ENCODE measurements at regions not wholly inside any gene's neighbourhood (a gene's known extent, or its start where the extent isn't known, plus 50 kb on each side); places are given as distances from the start of the nearest gene placed in this dataset.

DNA sequence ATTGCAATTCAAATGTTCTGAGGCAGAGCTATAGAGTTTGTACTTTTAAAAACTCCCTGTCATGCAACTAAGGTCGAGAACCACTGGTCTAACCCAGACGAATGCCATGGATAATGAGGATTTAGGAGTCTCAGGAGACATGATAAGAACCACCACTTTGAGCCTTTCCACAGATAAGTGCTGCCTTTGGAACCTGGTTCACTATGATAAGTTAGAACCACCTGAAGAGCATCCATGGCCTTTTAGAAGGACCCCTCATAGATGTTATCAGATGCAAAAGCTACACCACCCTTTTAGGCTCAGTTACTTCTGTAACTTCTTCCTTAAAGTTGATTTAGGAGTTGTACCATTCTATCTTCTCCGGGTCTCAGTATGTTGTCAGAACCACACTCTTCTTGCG is 350.6 kb upstream of the CCL2 start:
- ATAC-seq, result no peak
- in situ Hi-C loops (cut with HindIII; ENCODE audit: extremely low pct_ligation_motif_present, low pct_unique_long_range_greater_than_20kb), result no loop called here
- no peaks in the 10 kb centered on the region for H4K20me1 ChIP-seq (ENCODE audit: insufficient read depth, low read length)
- intact Hi-C loops (cut with micrococcal nuclease; ENCODE audit: unreplicated experiment), result no loop called here
- H3K79me2 ChIP-seq (ENCODE audit: insufficient read depth, low read length), result no peaks in the 10 kb centered on the region
- WGBS (ENCODE audit: low lambda C conversion rate), result 3% methylated on average over 4 of the region's 4 CpGs
- no peak for FAIRE-seq
- H3K4me2 ChIP-seq (ENCODE audit: low read depth, low read length), result no peak overlapping the region
- BruUV-seq (replicated peaks), result no TSS peak
- no peaks in the 10 kb centered on the region for H3K27me3 ChIP-seq (ENCODE audit: control insufficient read depth in 1 of 2, insufficient read depth in 2 of 2, low read length in 2 of 2)
- ChIA-PET POLR2A (no interaction called here), CTCF (ENCODE audit: low intra/inter-chr PET ratio, low total read pairs) (no interaction called here)
- H3K9ac ChIP-seq (ENCODE audit: insufficient read depth, low read depth, low read length), result no peak overlapping the region
- H2AFZ ChIP-seq (ENCODE audit: low read length), result no peak overlapping the region
- H3K4me3 ChIP-seq (replicated peaks in 1 of 3; ENCODE audit: insufficient read depth in 1 of 3, low read depth in 2 of 3, low read length in 3 of 3), result no peak overlapping the region
- DNase-seq (ENCODE audit: low spot score), result no peak
- no peaks in the 10 kb centered on the region for H3K9me3 ChIP-seq (ENCODE audit: low read length)
- no peaks in the 10 kb centered on the region for H3K4me1 ChIP-seq (ENCODE audit: insufficient read depth, low read length)
- H3K36me3 ChIP-seq (replicated peaks in 1 of 2; ENCODE audit: control insufficient read depth in 1 of 2, insufficient read depth in 2 of 2, low read length in 2 of 2), result no peaks in the 10 kb centered on the region
- H3K27ac ChIP-seq (ENCODE audit: extremely low read length, insufficient read depth, low read length), result no peak overlapping the region
- no peak for TF ChIP-seq IKZF1 (IDR thresholded peaks at IDR 0.05)

DNA sequence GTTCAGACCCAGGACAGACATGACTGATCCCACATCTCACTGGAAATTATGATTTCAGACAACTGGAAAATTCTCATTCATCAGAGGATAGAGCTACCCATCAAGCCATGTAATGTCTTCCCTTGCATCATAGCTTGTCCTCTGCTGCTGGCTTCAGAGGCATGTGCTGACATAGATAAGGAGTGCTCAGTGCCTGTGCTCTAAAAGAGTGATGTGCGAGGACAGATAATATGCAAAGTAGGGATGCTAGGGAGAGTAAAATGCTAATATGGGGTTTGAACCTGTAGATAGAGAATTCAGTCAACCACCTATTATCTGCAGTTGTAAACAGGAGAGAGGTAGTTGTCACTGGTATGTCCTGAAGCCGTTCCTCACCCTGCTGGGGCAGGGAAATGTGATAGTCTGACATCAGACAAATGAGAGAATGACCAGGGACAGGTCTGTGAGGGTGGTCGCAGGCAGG is 349.7 kb upstream of the CCL2 start:
- no peaks in the 10 kb centered on the region for H4K20me1 ChIP-seq (ENCODE audit: insufficient read depth, low read length)
- H3K79me2 ChIP-seq (ENCODE audit: insufficient read depth, low read length), result no peaks in the 10 kb centered on the region
- ChIA-PET POLR2A (interaction anchor here (0.6 kb wide), 1 partner anchor 884 kb away, joined by 3 read pairs; no protein-coding TSS in a partner anchor), CTCF (ENCODE audit: low intra/inter-chr PET ratio, low total read pairs) (no interaction called here)
- ATAC-seq (no peak), DNase-seq (ENCODE audit: low spot score) (no peak), FAIRE-seq (no peak)
- no peak overlapping the region for H3K27ac ChIP-seq (ENCODE audit: extremely low read length, insufficient read depth, low read length)
- 0% methylated on average over 3 of the region's 3 CpGs for WGBS (ENCODE audit: low lambda C conversion rate)
- in situ Hi-C loops (cut with HindIII; ENCODE audit: extremely low pct_ligation_motif_present, low pct_unique_long_range_greater_than_20kb), result no loop called here
- no peak overlapping the region for H3K4me2 ChIP-seq (ENCODE audit: low read depth, low read length)
- no peak overlapping the region for H3K4me3 ChIP-seq (replicated peaks in 1 of 3; ENCODE audit: insufficient read depth in 1 of 3, low read depth in 2 of 3, low read length in 3 of 3)
- no peaks in the 10 kb centered on the region for H3K9me3 ChIP-seq (ENCODE audit: low read length)
- H3K27me3 ChIP-seq (ENCODE audit: control insufficient read depth in 1 of 2, insufficient read depth in 2 of 2, low read length in 2 of 2), result no peaks in the 10 kb centered on the region
- BruUV-seq (replicated peaks), result no TSS peak
- no peaks in the 10 kb centered on the region for H3K4me1 ChIP-seq (ENCODE audit: insufficient read depth, low read length)
- H2AFZ ChIP-seq (ENCODE audit: low read length), result no peak overlapping the region
- intact Hi-C loops (cut with micrococcal nuclease; ENCODE audit: unreplicated experiment), result no loop called here
- no peak overlapping the region for H3K9ac ChIP-seq (ENCODE audit: insufficient read depth, low read depth, low read length)
- no peaks in the 10 kb centered on the region for H3K36me3 ChIP-seq (replicated peaks in 1 of 2; ENCODE audit: control insufficient read depth in 1 of 2, insufficient read depth in 2 of 2, low read length in 2 of 2)
- TF ChIP-seq, protein P1, sequence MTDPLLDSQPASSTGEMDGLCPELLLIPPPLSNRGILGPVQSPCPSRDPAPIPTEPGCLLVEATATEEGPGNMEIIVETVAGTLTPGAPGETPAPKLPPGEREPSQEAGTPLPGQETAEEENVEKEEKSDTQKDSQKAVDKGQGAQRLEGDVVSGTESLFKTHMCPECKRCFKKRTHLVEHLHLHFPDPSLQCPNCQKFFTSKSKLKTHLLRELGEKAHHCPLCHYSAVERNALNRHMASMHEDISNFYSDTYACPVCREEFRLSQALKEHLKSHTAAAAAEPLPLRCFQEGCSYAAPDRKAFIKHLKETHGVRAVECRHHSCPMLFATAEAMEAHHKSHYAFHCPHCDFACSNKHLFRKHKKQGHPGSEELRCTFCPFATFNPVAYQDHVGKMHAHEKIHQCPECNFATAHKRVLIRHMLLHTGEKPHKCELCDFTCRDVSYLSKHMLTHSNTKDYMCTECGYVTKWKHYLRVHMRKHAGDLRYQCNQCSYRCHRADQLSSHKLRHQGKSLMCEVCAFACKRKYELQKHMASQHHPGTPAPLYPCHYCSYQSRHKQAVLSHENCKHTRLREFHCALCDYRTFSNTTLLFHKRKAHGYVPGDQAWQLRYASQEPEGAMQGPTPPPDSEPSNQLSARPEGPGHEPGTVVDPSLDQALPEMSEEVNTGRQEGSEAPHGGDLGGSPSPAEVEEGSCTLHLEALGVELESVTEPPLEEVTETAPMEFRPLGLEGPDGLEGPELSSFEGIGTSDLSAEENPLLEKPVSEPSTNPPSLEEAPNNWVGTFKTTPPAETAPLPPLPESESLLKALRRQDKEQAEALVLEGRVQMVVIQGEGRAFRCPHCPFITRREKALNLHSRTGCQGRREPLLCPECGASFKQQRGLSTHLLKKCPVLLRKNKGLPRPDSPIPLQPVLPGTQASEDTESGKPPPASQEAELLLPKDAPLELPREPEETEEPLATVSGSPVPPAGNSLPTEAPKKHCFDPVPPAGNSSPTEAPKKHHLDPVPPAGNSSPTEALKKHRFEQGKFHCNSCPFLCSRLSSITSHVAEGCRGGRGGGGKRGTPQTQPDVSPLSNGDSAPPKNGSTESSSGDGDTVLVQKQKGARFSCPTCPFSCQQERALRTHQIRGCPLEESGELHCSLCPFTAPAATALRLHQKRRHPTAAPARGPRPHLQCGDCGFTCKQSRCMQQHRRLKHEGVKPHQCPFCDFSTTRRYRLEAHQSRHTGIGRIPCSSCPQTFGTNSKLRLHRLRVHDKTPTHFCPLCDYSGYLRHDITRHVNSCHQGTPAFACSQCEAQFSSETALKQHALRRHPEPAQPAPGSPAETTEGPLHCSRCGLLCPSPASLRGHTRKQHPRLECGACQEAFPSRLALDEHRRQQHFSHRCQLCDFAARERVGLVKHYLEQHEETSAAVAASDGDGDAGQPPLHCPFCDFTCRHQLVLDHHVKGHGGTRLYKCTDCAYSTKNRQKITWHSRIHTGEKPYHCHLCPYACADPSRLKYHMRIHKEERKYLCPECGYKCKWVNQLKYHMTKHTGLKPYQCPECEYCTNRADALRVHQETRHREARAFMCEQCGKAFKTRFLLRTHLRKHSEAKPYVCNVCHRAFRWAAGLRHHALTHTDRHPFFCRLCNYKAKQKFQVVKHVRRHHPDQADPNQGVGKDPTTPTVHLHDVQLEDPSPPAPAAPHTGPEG (CRISPR knock-in tag; IDR thresholded peaks at IDR 0.05), result no peak
- TF ChIP-seq PHB2 (IDR thresholded peaks at IDR 0.05; ENCODE audit: partially characterized antibody) (no peak), SP5 (CRISPR knock-in tag; IDR thresholded peaks at IDR 0.05; ENCODE audit: borderline replicate concordance, low read depth) (no peak), ZNF292 (CRISPR knock-in tag; IDR thresholded peaks at IDR 0.05; ENCODE audit: borderline replicate concordance, low read depth) (no peak), CENPT (CRISPR knock-in tag; IDR thresholded peaks at IDR 0.05; ENCODE audit: low read depth) (no peak), ZFP41 (CRISPR knock-in tag; IDR thresholded peaks at IDR 0.05; ENCODE audit: borderline replicate concordance) (no peak), ZNF17 (CRISPR knock-in tag; IDR thresholded peaks at IDR 0.05) (no peak), ZNF441 (CRISPR knock-in tag; IDR thresholded peaks at IDR 0.05; ENCODE audit: borderline replicate concordance) (no peak), NCOA1 (CRISPR knock-in tag; IDR thresholded peaks at IDR 0.05) (no peak), ARNT2 (CRISPR knock-in tag; IDR thresholded peaks at IDR 0.05; ENCODE audit: low read depth) (no peak), RXRA (CRISPR knock-in tag; IDR thresholded peaks at IDR 0.05) (no peak), ZNF3 (CRISPR knock-in tag; IDR thresholded peaks at IDR 0.05) (no peak), ZNF816 (CRISPR knock-in tag; IDR thresholded peaks at IDR 0.05; ENCODE audit: borderline replicate concordance) (no peak), KDM2A (CRISPR knock-in tag; IDR thresholded peaks at IDR 0.05; ENCODE audit: borderline replicate concordance, low read depth) (no peak), ZSCAN31 (CRISPR knock-in tag; IDR thresholded peaks at IDR 0.05; ENCODE audit: low read depth) (no peak)

Data from HepG2 (cell line).